ENCODE measurements at regions not wholly inside any gene's neighbourhood (a gene's known extent, or its start where the extent isn't known, plus 50 kb on each side); places are given as distances from the start of the nearest gene placed in this dataset.

DNA sequence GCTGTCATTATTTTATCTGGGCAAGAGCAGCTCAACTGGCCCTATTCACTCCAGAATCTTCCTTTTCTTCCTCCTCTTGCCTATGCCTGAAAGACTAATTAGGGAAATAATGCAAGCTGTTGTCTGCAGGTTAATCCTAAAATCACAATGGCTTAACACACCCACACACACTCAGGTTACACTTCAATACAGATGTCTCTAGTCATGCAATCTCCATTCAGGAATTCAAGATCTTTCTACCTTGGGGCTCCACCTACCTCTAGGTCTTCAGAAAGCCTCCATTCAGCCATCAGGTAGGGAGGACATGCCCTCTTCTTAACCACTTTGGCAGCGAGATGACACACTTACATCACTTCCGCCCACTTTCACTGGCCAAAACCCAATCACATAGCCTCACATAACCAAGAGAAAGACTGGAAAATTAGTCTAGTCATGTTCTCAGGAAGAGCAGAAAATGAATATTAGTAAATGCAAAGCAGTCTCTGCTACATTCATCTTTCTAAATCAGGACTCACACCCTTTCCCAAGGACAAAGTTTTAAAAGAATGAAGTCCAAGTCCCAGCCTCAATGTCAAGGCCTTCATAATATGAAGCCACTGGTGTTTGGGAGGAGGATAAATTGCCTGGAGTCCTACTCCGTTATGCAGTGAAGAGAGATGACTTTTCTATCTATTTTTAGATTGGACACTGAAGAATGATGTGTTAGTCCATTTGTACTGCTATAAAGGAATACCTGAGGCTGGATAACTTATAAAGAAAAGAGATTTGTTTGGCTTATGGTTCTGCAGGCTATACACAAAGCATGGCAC is 428.1 kb downstream of the EFNA5 start:
- DNase-seq (ENCODE audit: low read depth): no peak
- TF ChIP-seq, protein P1, sequence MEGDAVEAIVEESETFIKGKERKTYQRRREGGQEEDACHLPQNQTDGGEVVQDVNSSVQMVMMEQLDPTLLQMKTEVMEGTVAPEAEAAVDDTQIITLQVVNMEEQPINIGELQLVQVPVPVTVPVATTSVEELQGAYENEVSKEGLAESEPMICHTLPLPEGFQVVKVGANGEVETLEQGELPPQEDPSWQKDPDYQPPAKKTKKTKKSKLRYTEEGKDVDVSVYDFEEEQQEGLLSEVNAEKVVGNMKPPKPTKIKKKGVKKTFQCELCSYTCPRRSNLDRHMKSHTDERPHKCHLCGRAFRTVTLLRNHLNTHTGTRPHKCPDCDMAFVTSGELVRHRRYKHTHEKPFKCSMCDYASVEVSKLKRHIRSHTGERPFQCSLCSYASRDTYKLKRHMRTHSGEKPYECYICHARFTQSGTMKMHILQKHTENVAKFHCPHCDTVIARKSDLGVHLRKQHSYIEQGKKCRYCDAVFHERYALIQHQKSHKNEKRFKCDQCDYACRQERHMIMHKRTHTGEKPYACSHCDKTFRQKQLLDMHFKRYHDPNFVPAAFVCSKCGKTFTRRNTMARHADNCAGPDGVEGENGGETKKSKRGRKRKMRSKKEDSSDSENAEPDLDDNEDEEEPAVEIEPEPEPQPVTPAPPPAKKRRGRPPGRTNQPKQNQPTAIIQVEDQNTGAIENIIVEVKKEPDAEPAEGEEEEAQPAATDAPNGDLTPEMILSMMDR (conservative IDR thresholded peaks at IDR 0.05; ENCODE audit: low read depth, low read length): no peak
- H3K4me3 ChIP-seq (ENCODE audit: low read length): no peak overlapping the region

GRCh38 chr5:107241841-107242240 is 428.9 kb downstream of the EFNA5 start:
- TF ChIP-seq, protein P1 (conservative IDR thresholded peaks at IDR 0.05; ENCODE audit: low read depth, low read length): no peak
- H3K4me3 ChIP-seq (ENCODE audit: low read length): no peak overlapping the region
- no peak for DNase-seq (ENCODE audit: low read depth)

DNA sequence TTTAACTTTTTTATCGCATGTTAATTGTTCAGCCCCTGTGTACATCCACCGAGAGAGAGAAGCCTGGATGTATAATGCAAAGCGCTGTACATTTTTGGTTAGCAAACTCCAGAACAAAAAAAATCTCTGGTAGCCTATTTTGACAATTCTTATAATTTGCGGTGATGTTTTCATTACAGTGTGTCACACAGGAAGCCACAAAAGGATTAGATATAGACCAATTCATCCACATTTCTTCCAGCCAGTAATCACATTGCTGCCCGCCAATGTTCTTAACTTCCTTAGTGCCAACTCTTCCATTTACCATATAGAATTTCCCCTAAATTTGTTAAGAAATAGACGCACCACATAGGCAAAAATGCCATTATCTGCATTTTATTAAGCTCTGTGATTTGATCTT is 435.6 kb downstream of the EFNA5 start:
- H3K4me3 ChIP-seq (ENCODE audit: low read length): no peak overlapping the region
- DNase-seq (ENCODE audit: low read depth): no peak
- TF ChIP-seq, protein P1 (conservative IDR thresholded peaks at IDR 0.05; ENCODE audit: low read depth, low read length): no peak

DNA sequence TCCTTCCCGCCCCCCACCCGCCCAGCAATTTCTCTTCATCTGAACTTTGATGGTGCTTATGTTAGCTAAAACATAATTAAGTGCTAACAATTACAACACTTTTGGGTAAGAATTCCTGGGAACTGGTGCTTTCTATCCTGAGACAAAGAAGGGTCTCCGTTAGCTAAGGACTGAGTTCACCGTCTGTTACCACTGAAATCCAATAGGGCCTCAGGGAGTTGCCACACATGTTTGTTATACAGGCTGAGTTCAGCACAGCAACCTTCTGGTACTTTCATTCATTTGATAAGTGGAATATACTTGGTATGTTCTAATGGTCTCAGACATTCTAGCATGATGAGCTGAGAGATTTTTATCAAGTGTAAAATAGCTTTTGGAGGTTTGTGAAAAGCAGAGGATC is 437.9 kb downstream of the EFNA5 start:
- no peak for DNase-seq (ENCODE audit: low read depth)
- no peak overlapping the region for H3K4me3 ChIP-seq (ENCODE audit: low read length)
- TF ChIP-seq, protein P1 (conservative IDR thresholded peaks at IDR 0.05; ENCODE audit: low read depth, low read length): no peak

DNA sequence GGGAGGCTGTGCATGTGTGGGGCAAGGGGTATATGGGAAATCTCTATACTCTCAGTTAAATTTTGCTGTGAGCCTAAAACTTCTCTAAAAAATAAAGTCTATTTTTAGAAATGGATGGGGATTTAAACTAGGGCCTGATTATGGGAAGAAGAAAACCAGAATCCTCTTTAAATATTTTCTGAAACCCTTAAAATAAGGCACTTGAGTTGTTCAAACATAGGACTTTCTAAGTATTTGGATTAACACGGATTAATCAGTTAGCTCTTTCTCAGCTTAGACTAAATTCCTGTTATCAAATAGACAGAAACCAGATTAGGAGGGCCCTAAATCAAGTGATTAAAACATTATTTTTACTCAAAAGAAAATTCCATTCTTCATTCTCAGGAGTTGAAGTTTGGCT is 438.4 kb downstream of the EFNA5 start:
- peak; percentile 53 for DNase-seq (ENCODE audit: low read depth)
- TF ChIP-seq, protein P1 (conservative IDR thresholded peaks at IDR 0.05; ENCODE audit: low read depth, low read length): no peak

DNA sequence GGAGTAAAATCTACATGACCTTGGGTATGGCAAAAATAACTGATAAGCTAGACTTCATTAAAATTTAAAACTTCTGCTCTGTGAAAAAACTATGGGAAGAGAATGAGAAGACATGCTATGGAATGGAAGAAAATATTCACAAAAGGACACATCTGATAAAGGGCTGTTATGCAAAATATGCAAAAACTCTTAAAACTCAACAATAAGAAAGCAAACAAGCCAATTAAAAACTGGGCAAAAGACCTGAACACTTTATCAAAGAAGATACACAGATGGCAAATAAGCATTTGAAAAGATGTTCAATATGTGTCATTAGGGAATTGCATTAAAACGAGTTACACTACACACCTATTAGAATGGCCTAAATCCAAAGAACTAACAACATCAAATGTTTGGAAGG is 439.5 kb downstream of the EFNA5 start:
- H3K4me3 ChIP-seq (ENCODE audit: low read length): no peak overlapping the region
- no peak for DNase-seq (ENCODE audit: low read depth)
- TF ChIP-seq, protein P1 (conservative IDR thresholded peaks at IDR 0.05; ENCODE audit: low read depth, low read length): no peak

More for the DNA sequence above, 438.4 kb downstream of the EFNA5 start:
- no peak overlapping the region for H3K4me3 ChIP-seq (ENCODE audit: low read length)

DNA sequence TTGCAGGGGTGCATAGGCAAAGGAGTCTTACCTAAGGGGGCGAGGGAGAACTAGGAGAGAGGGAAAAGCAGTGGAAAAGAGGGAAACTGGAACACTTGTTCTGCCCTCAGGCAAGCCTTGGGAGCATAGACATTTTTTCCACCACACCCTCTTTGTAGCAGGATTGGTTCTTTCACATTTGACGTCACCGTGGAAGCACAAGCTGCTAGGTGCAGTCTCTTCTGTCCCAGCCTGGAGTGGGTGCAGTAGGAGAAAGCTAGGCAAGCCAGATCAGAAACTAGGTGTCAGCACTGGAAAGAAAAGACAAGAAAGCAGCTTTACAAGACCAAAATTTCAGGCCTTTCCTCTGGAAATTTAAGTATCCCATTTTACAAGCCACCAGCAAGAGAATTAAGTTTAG is 440.4 kb downstream of the EFNA5 start:
- H3K4me3 ChIP-seq (ENCODE audit: low read length): no peak overlapping the region
- TF ChIP-seq, protein P1 (conservative IDR thresholded peaks at IDR 0.05; ENCODE audit: low read depth, low read length): no peak
- no peak for DNase-seq (ENCODE audit: low read depth)
